Lower leg skin (tissue), 4 donors: ENCODE measurements at regions not wholly inside any gene's neighbourhood (a gene's known extent, or its start where the extent isn't known, plus 50 kb on each side); places are given as distances from the start of the nearest gene placed in this dataset.

ENCODE experiments used
- DNase-seq, 2 donors: peaks; one replicate each; pipeline ENCODE4 v3.0.0-alpha.2; 2019; ENCODE audit warnings: low spot score in 2 of 2
- H3K4me3 ChIP-seq: fragments of 200-600 bp; sonication (generic); 2 replicates; pipeline ENCODE4 v1.5.1; 2017; ENCODE audit warnings: mild to moderate bottlenecking, low read depth; ENCODE audit not compliant: poor library complexity, severe bottlenecking
- CTCF ChIP-seq, 3 donors: fragments of 450-650 bp; IDR thresholded peaks; one replicate each; pipeline ENCODE4 v1.5.1; 2016; ENCODE audit warnings: antibody characterized with exemption in 3 of 3, mild to moderate bottlenecking in 3 of 3, moderate library complexity in 2 of 3
- POLR2A ChIP-seq, 2 donors: fragments of 450-650 bp; IDR thresholded peaks; one replicate each; pipeline ENCODE4 v1.6.1; 2016 to 2017; ENCODE audit warnings: antibody characterized with exemption in 2 of 2, mild to moderate bottlenecking in 1 of 2, moderate library complexity in 1 of 2
- WGBS, 2 donors: methylation state at CpG; one replicate each; pipeline ENCODE4 v1.1.5; 2018; 5-methylcytosine and 5-hydroxymethylcytosine counted together
- intact Hi-C: fragments of 100-400 bp; cut with DNase I; formaldehyde crosslinking; loops from one replicate; pipeline ENCODE4 v1.15.0; 2023; ENCODE audit warnings: low total_unique reads

DNA sequence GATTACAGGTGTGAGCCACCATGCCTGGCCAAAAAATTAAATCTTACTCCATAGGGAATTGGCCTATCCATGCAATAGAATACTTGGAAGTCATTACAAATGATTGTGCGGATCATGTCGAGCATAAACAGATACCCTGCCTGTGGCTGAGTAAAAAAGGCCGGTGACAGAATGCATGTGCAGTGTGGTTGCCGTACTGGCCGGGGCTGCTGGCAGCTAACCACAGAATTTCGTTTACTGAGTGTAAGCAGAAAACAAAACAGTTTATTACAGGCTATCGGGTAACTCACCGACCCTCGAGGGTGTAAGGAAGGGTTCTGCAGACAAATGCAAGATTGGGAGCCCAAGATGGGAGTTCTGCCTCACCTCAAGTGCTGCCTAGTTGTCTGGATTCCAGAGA is 127.7 kb downstream of the ZIC5 start:
- no peak overlapping the region for H3K4me3 ChIP-seq
- intact Hi-C loops = no loop called here
- 87 to 88% methylated on average over 9 of the region's 9 CpGs for WGBS, 2 donors
- TF ChIP-seq CTCF (IDR thresholded peaks at IDR 0.05) (no peak), POLR2A (IDR thresholded peaks at IDR 0.05) (no peak)
- no peak for DNase-seq

DNA sequence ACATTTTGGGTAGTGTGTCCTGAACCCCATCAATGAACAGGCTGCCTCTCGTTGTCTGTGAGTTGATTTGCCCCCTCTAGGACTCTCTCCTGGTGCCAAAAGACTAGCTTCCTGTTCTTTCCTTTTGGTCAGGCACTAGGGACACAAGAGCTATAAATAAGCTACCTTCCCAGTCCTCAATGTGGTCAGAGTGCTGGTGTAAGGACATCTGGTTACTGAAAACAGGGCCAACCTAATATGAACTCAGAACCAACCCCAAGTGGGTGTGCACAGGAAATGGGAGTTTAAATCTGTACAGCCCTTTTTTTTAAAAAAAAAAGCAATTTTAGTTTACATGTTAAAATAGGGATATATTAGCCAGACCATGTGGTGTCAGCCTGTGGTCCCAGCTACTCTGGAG is 129.2 kb downstream of the ZIC5 start:
- WGBS, 2 donors = 38 to 59% methylated on average over 1 of the region's 1 CpG
- no peak overlapping the region for H3K4me3 ChIP-seq
- intact Hi-C loops = no loop called here
- no peak for DNase-seq
- TF ChIP-seq CTCF (IDR thresholded peaks at IDR 0.05) = no peak
- no peak for TF ChIP-seq POLR2A (IDR thresholded peaks at IDR 0.05)

- no peak for DNase-seq
- TF ChIP-seq POLR2A (IDR thresholded peaks at IDR 0.05) (no peak), CTCF (IDR thresholded peaks at IDR 0.05) (no peak)
- no peak overlapping the region for H3K4me3 ChIP-seq
- WGBS, 2 donors = 91 to 97% methylated on average over 4 of the region's 4 CpGs
- intact Hi-C loops = no loop called here
These were observed 135.3 kb downstream of the ZIC5 start for GRCh38 chr13:99836291-99836690.

GRCh38 chr13:99835442-99835841 is 136.1 kb downstream of the ZIC5 start:
- no peak for DNase-seq
- intact Hi-C loops = no loop called here
- no peak for TF ChIP-seq CTCF (IDR thresholded peaks at IDR 0.05)
- no peak for TF ChIP-seq POLR2A (IDR thresholded peaks at IDR 0.05)

DNA sequence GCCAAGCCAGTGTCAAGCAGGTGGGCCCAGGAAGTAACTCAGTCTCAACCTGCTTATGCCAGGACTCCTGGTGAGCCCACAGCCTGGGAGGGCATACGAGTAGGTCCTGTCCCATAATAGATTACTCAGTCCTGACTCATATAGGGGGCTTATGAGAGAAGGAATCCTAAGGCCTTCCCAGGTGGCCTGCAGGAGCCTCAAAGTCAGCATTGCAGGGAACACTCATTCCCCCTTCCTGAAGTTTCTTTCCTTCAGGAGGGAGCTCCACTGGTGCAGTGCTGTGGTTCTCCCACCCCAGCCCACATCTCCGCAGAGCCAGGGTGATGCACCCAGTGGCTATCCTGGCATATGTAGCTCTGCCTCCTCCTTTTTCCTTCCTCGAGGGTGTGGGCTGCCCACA is 137.3 kb downstream of the ZIC5 start:
- TF ChIP-seq CTCF (IDR thresholded peaks at IDR 0.05) = no peak
- no peak for TF ChIP-seq POLR2A (IDR thresholded peaks at IDR 0.05)
- no peak overlapping the region for H3K4me3 ChIP-seq
- no peak for DNase-seq
- intact Hi-C loops = no loop called here
- 77 to 86% methylated on average over 3 of the region's 3 CpGs for WGBS, 2 donors

More at GRCh38 chr13:99835442-99835841, 136.1 kb downstream of the ZIC5 start:
- WGBS, 2 donors = 67 to 85% methylated on average over 1 of the region's 1 CpG
- no peak overlapping the region for H3K4me3 ChIP-seq

DNA sequence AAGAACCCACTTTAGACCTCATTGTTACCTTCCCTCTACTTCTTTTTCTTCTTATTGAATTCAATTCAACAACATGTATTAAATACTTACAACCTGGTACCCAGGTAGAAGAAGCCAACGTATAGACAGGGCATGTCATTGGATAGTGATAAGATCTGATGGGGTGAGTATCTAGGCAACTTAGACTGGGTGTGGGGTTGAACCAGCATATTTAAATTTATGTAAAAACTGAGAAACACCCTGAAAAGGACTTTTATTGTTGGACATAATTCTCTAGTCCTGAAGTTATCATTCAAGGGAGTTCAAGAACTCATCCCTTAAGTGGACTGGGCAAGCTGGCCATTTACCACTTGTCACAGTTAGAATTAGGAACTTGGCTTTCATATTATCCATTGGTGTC is 139.2 kb downstream of the ZIC5 start:
- 78% methylated on average over 1 of the region's 1 CpG for WGBS, 2 donors
- intact Hi-C loops = no loop called here
- TF ChIP-seq CTCF (IDR thresholded peaks at IDR 0.05) (no peak), POLR2A (IDR thresholded peaks at IDR 0.05) (no peak)
- H3K4me3 ChIP-seq = no peak overlapping the region
- no peak for DNase-seq
